Activated CD4-positive, alpha-beta T cell treated with anti-CD3 and anti-CD28 coated beads, Interleukin-2, amount 10 ng/mL, durations not matched to agents 7 days and 5 days (primary cell): ENCODE measurements at regions not wholly inside any gene's neighbourhood (a gene's known extent, or its start where the extent isn't known, plus 50 kb on each side); places are given as distances from the start of the nearest gene placed in this dataset.

Experiments
- CTCF ChIA-PET: fragments of 350-600 bp; sonication (Branson Sonifier 250); formaldehyde crosslinking; loops from one replicate; lab custom pipeline; 2021; ENCODE audit warnings: antibody characterized with exemption; lab: Charles Lee
- POLR2A ChIA-PET: fragments of 350-600 bp; sonication (Branson Sonifier 250); formaldehyde crosslinking; loops from one replicate; lab custom pipeline; 2021; ENCODE audit warnings: antibody characterized with exemption; lab: Charles Lee
- DNase-seq: peaks from one replicate; pipeline ENCODE4 v3.0.0-alpha.2; 2020
- H3K27ac Mint-ChIP-seq: one replicate; pipeline ENCODE4 v1.8.0; 2021; ENCODE audit warnings: mild to moderate bottlenecking, moderate library complexity, mixed read lengths
- H3K27me3 Mint-ChIP-seq: one replicate; pipeline ENCODE4 v1.8.0; 2021; ENCODE audit warnings: mixed read lengths
- H3K36me3 Mint-ChIP-seq: one replicate; pipeline ENCODE4 v1.8.0; 2021; ENCODE audit warnings: low read depth, mixed read lengths
- H3K4me1 Mint-ChIP-seq: one replicate; pipeline ENCODE4 v1.8.0; 2021; ENCODE audit warnings: mixed read lengths
- H3K4me3 Mint-ChIP-seq: one replicate; pipeline ENCODE4 v1.8.0; 2021; ENCODE audit warnings: mild to moderate bottlenecking, moderate library complexity, mixed read lengths
- H3K9me3 Mint-ChIP-seq: one replicate; pipeline ENCODE4 v1.8.0; 2021; ENCODE audit warnings: mixed read lengths

DNA sequence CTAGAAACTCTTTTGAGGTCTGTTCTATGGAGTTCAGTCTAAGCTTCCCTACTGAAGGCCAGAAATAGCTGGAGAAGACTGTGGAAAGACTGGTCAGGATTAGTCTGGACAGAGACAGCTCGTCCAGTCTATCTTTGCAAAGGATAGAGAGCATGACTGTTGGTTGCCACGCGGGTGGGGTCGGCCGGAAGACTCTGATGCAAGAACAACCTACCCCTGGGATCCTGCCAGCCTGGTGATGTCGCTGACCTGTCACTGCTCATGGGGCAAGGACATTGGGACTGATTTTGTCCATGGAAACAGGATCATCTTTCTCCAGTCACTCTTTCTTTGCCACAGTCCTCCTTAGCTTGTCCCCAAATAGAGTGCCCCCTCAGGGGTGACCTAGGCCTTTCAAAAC lies 337.6 kb upstream of the NPSR1 start:
- Mint-ChIP-seq H3K27me3 (peaks cover 12% of the 10 kb centered on the region), H3K36me3 (no peaks in the 10 kb centered on the region), H3K4me3 (no peak overlapping the region), H3K27ac (no peak overlapping the region), H3K9me3 (no peaks in the 10 kb centered on the region), H3K4me1 (peaks cover 3% of the 10 kb centered on the region)
- ChIA-PET CTCF (no interaction called here), POLR2A (no interaction called here)
- DNase-seq, result no peak

DNA sequence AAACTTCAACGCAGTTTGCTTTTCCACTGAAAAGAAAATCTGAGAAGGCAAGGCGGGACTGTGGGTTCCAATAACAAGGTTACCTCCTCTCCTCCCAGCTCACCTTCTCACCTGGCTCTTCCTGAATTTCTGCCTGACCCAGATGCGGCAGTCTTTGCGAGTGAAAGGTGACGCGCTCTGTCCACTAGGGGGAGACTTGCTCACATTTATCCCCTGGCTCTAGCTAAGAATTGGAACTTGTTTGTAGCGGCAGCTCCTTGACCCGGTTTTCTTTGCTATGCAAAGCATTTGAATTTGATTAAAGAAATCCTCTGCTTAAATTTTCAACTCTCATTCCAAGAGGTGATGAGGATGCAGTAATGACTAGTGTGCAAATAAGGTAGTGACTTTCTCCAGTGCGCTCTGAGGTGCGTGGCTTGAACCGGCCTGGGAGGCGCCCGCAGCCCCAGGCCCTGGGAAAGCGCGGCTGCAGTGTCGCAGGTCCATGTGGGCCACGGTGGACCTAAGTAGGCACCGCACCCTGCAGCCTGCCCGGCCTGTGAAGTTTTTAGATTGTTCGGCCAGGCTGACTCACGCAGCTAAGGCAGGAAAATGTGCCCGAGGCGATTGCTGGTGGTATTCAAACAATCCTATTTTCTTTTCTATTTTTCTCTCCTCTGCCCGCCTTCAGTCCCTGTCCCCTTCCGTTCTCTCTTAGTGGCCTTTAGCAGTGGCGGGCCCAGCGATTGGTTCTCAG lies 336.9 kb upstream of the NPSR1 start:
- no peaks in the 10 kb centered on the region for H3K36me3 Mint-ChIP-seq
- peaks cover 12% of the 10 kb centered on the region for H3K27me3 Mint-ChIP-seq
- DNase-seq, result peak; percentile 48
- ChIA-PET CTCF (no interaction called here), POLR2A (no interaction called here)
- peaks cover 3% of the 10 kb centered on the region for H3K4me1 Mint-ChIP-seq
- no peak overlapping the region for H3K4me3 Mint-ChIP-seq
- H3K27ac Mint-ChIP-seq, result no peak overlapping the region
- no peaks in the 10 kb centered on the region for H3K9me3 Mint-ChIP-seq

DNA sequence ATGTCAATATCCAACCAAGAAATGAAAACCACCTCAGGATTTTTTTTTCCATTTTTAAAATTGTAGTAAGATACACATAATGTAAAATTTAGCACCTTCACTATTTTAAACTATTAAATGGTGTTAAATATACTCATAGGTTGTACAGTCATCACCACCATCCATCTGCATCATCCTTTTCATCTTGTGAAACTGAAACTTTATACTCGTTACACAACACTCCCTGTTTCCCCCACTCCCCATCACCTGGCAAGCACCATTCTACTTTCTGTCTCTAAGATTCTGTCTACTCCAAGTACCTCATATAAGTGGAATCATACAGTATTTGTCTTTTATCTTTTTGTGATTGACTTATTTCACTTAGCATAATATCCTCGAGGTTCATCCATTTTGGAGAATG lies 335.2 kb upstream of the NPSR1 start:
- no peak overlapping the region for H3K27ac Mint-ChIP-seq
- no peaks in the 10 kb centered on the region for H3K36me3 Mint-ChIP-seq
- POLR2A ChIA-PET, result no interaction called here
- H3K27me3 Mint-ChIP-seq, result peaks cover 12% of the 10 kb centered on the region
- CTCF ChIA-PET, result no interaction called here
- H3K4me1 Mint-ChIP-seq, result peaks cover 3% of the 10 kb centered on the region
- no peaks in the 10 kb centered on the region for H3K9me3 Mint-ChIP-seq
- no peak overlapping the region for H3K4me3 Mint-ChIP-seq
- no peak for DNase-seq

DNA sequence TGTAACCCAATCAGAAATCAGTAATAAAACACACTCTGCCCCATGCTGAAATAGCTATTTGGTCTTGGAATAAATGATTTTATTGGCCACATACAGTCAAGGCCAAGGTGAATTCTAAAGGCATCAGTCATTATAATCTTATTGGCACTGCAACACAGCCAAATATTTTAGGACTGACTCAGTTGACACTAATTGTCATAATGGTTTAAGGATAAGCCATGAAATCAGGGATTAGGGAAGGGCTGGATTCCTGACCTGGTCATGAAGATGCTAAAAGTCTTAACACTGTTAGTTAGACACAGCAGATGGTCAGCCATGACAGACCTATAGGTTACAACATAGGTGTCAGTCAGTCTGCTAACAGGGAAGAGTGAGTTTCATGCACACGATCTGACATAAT lies 330.3 kb upstream of the NPSR1 start:
- Mint-ChIP-seq H3K4me3 (no peak overlapping the region), H3K36me3 (no peaks in the 10 kb centered on the region), H3K9me3 (no peaks in the 10 kb centered on the region), H3K4me1 (peaks cover 3% of the 10 kb centered on the region), H3K27me3 (no peaks in the 10 kb centered on the region), H3K27ac (no peak overlapping the region)
- no peak for DNase-seq
- CTCF ChIA-PET, result no interaction called here
- POLR2A ChIA-PET, result no interaction called here

DNA sequence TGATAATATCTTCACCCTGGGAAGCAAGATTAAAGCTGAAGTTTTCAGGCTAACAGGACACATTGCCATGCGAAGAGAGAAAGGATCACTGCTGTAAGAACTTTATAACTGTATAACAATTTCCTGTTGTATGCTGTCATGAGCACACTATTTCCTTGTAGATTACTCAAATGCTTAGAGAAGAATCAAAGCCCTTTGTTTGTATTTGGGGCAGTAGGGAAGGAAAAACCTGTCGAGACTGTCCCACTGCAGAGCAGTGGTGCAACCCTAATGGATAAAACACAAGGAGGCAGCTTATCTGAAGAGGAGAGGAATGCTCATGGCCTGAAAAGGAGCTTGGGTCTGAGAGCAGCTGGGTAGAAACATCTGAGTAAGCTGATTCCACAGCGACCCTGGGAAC lies 327.7 kb upstream of the NPSR1 start:
- no peaks in the 10 kb centered on the region for H3K27me3 Mint-ChIP-seq
- no peaks in the 10 kb centered on the region for H3K36me3 Mint-ChIP-seq
- H3K4me3 Mint-ChIP-seq, result no peak overlapping the region
- ChIA-PET CTCF (no interaction called here), POLR2A (no interaction called here)
- H3K27ac Mint-ChIP-seq, result no peak overlapping the region
- no peaks in the 10 kb centered on the region for H3K4me1 Mint-ChIP-seq
- no peak for DNase-seq
- no peaks in the 10 kb centered on the region for H3K9me3 Mint-ChIP-seq

DNA sequence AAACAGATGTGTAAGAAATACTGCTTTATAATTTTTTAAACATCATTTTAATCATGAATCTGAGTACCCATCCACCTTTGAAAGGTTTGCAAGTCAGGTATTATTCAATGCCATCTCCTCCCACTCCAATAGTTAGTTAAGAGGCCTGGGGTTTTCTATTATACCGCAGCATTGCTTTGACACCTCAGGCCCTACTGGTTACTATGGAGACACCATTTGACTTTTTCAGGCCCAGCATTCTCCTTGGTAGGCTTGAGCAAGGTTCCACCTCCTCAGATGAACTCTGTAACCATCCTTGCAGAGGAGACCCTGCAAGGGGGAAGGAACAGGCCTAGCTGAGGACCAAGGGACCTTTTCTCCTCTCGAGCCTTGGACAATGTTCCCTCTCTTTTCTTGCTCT lies 326.9 kb upstream of the NPSR1 start:
- DNase-seq, result no peak
- Mint-ChIP-seq H3K9me3 (no peaks in the 10 kb centered on the region), H3K27ac (no peak overlapping the region), H3K27me3 (no peaks in the 10 kb centered on the region), H3K4me1 (no peaks in the 10 kb centered on the region), H3K4me3 (no peak overlapping the region), H3K36me3 (no peaks in the 10 kb centered on the region)
- ChIA-PET CTCF (interaction anchor here (0.6 kb wide), 1 partner anchor 18 kb away, joined by 4 read pairs; no protein-coding TSS in a partner anchor), POLR2A (no interaction called here)

DNA sequence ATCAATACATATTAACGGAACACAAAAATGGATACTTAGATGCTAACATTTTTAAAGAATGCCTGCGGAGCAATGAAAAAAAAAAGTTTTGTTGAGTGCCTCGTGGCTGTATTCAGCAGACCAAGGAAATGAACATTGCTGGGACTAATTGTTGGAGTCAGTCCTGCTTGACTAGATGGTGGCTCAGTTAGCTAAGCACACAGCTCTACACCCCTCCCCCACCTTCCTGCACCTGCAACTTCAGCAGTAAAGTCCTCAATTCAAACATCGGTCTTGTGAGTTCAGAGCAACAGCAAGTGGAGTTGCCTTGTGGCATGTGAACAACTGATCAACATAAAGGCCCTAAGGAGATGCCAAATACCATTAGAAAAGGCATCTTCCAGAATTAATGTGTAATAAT lies 326.0 kb upstream of the NPSR1 start:
- Mint-ChIP-seq H3K4me1 (no peaks in the 10 kb centered on the region), H3K4me3 (no peak overlapping the region), H3K27me3 (no peaks in the 10 kb centered on the region), H3K9me3 (no peaks in the 10 kb centered on the region), H3K27ac (no peak overlapping the region), H3K36me3 (no peaks in the 10 kb centered on the region)
- ChIA-PET POLR2A (no interaction called here), CTCF (no interaction called here)
- DNase-seq, result no peak

DNA sequence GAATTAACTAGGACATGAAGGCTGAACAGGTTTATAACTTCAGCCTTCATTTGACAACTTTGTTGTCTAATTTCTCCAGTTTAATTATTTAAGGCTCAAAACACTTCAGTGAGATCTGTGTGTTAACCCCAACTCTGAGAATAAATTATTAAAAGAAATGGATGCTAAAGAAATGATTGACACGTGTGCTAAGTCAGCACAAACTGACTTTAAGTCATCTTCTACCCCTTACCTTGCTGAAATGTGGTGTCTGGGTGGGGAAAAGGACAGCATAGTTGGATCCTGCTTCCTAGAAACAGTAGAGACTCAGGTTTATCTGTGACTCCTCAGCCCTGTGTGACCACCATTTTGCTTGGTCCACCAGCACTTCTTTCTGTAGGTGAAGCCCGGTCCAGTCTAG lies 324.8 kb upstream of the NPSR1 start:
- ChIA-PET CTCF (no interaction called here), POLR2A (no interaction called here)
- DNase-seq, result no peak
- Mint-ChIP-seq H3K4me3 (no peak overlapping the region), H3K27me3 (no peaks in the 10 kb centered on the region), H3K9me3 (no peaks in the 10 kb centered on the region), H3K27ac (no peak overlapping the region), H3K36me3 (no peaks in the 10 kb centered on the region), H3K4me1 (no peaks in the 10 kb centered on the region)

DNA sequence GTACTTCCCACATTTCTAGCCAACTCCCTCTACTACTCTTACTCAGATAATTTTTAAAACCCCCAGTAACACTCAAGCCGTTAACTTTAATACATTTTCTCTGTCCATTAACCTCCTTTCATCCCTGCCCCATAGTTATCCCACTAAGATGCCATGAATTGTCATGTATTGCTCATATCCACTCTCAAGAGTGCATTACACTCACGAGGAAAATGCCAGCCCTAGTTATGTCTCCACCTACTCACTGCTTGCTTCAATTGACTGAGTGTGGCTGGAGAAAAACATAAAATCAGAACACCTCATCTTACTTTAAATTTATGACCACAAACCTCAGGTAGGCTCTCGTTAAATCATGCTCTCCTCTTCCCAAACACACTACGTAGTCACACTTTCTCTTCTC lies 324.1 kb upstream of the NPSR1 start:
- H3K9me3 Mint-ChIP-seq, result no peaks in the 10 kb centered on the region
- DNase-seq, result no peak
- H3K4me3 Mint-ChIP-seq, result no peak overlapping the region
- no peaks in the 10 kb centered on the region for H3K27me3 Mint-ChIP-seq
- ChIA-PET CTCF (no interaction called here), POLR2A (no interaction called here)
- H3K4me1 Mint-ChIP-seq, result no peaks in the 10 kb centered on the region
- H3K27ac Mint-ChIP-seq, result no peak overlapping the region
- no peaks in the 10 kb centered on the region for H3K36me3 Mint-ChIP-seq

DNA sequence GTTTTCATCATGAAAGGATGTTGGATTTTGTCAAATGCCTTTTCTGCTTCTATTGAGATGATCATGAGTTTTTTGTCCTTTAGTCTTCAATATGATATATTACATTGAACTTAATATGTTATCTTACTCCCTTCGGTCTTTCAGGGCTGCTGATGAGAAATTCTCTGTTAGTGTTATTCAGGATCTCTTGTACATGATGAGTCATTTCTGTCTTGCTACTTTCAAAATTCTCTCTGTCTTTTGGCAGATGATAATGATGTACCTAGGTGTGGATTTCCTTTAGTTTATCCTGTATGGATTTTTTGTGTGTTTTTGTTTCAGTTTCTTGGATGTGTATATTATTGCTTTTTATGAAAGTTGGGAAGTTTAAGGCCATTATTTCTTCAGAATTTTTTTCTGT lies 320.9 kb upstream of the NPSR1 start:
- CTCF ChIA-PET, result interaction anchor here (0.7 kb wide), 1 partner anchor 8 kb away, joined by 6 read pairs; no protein-coding TSS in a partner anchor
- DNase-seq, result no peak
- Mint-ChIP-seq H3K9me3 (peaks cover 4% of the 10 kb centered on the region), H3K4me1 (no peaks in the 10 kb centered on the region), H3K36me3 (no peaks in the 10 kb centered on the region), H3K4me3 (no peak overlapping the region), H3K27ac (no peak overlapping the region), H3K27me3 (no peaks in the 10 kb centered on the region)
- POLR2A ChIA-PET, result no interaction called here

DNA sequence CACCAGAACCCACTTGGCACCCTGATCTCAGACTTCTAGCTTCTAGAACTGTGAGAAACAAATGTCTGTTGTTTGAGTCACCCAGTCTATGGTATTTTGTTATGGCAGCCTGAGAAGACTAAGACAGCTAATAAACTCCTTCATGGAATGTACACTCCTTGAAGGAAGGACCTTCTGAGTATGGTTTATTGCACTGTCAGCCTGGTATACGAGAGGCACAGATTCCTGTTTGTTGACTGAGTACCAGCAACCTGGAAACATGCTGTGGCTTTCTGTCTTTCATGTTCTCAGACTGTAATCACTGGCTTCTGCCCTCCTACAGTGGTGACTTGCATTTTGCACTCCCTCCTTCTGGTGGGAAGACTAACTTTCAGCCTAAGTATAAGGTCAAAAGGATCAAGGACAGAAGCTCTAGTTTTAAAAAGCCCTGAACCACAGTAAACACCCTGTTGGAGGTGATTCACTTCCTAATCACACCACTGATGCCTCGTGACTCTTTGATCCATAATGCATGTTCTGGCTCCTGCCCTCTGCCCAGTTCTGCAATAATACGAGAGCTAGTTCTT lies 319.0 kb upstream of the NPSR1 start:
- Mint-ChIP-seq H3K27me3 (no peaks in the 10 kb centered on the region), H3K4me1 (no peaks in the 10 kb centered on the region), H3K9me3 (peaks cover 4% of the 10 kb centered on the region), H3K36me3 (no peaks in the 10 kb centered on the region), H3K27ac (no peak overlapping the region), H3K4me3 (no peak overlapping the region)
- ChIA-PET POLR2A (no interaction called here), CTCF (no interaction called here)
- no peak for DNase-seq

DNA sequence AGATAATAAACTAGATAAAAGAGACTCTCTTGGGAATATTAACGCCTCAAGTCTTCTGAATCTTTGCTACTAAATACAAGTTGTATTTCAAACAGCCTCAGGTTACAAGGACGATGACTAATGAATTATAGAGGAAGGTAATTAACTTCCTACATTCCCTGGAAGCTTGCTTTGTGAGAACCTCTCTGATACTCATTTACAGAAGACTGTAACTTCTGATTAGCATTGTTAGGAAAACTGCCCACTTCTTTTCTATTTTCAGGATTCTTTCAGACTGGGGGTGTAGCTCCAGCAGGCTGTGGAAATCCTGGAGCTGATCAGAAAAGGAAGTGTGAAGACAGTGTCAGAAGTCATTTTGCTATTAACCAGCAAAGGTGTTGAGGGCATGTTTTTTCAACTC lies 316.7 kb upstream of the NPSR1 start:
- Mint-ChIP-seq H3K4me1 (no peaks in the 10 kb centered on the region), H3K4me3 (no peak overlapping the region), H3K9me3 (peaks cover 4% of the 10 kb centered on the region), H3K27me3 (no peaks in the 10 kb centered on the region), H3K36me3 (no peaks in the 10 kb centered on the region), H3K27ac (no peak overlapping the region)
- ChIA-PET POLR2A (no interaction called here), CTCF (no interaction called here)
- DNase-seq, result no peak

DNA sequence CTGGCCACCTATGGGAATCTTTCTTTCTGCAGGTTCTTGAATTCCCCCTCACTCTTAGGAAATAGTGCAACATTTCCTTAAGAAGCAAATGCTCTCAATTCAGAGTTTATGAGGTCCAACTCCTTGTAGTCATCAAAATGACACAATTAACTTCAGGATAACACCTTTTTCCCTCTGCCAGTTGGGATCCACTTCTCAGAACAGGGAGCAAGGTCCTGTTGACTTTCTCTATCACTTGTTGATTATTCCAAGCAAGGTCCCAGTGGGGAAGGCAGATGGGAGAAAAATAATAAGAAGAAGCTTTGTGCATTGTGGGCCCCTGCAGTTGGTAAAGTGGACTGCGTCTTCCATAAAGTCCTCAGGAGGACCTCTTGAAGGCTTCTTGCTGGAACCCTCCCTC lies 315.6 kb upstream of the NPSR1 start:
- Mint-ChIP-seq H3K27ac (no peak overlapping the region), H3K4me3 (no peak overlapping the region), H3K9me3 (peaks cover 4% of the 10 kb centered on the region), H3K4me1 (no peaks in the 10 kb centered on the region), H3K36me3 (no peaks in the 10 kb centered on the region), H3K27me3 (no peaks in the 10 kb centered on the region)
- ChIA-PET CTCF (no interaction called here), POLR2A (no interaction called here)
- DNase-seq, result no peak

DNA sequence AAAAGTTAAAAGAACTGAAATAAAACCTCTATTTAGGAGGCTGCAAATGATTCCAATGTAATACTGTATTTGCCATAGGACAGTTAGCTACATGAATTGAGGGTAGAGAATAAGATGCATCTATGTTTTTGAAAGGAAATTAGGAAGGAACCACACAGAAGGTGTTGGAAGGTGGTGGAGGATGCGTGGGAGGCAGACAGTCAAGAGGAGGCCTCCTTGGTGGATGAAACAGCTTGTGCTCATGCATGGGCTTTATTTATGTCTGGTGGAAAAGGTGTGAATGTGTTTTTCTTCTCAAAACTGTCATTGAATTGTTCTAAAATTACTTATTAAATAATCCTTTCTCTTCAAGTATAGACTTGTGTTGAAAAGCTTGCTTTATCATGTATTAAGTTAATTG lies 314.4 kb upstream of the NPSR1 start:
- Mint-ChIP-seq H3K27me3 (no peaks in the 10 kb centered on the region), H3K36me3 (no peaks in the 10 kb centered on the region), H3K9me3 (peaks cover 4% of the 10 kb centered on the region), H3K4me1 (no peaks in the 10 kb centered on the region), H3K27ac (no peak overlapping the region), H3K4me3 (no peak overlapping the region)
- ChIA-PET POLR2A (no interaction called here), CTCF (no interaction called here)
- DNase-seq, result no peak
